Suppressor macrophage treated with lipopolysaccharide for 1 hour (primary cell): ENCODE measurements at regions not wholly inside any gene's neighbourhood (a gene's known extent, or its start where the extent isn't known, plus 50 kb on each side); places are given as distances from the start of the nearest gene placed in this dataset.

Experiments used
- DNase-seq, 3 donors: peaks; one replicate each; pipeline ENCODE4 v3.0.0-alpha.2; 2020 to 2022

DNA sequence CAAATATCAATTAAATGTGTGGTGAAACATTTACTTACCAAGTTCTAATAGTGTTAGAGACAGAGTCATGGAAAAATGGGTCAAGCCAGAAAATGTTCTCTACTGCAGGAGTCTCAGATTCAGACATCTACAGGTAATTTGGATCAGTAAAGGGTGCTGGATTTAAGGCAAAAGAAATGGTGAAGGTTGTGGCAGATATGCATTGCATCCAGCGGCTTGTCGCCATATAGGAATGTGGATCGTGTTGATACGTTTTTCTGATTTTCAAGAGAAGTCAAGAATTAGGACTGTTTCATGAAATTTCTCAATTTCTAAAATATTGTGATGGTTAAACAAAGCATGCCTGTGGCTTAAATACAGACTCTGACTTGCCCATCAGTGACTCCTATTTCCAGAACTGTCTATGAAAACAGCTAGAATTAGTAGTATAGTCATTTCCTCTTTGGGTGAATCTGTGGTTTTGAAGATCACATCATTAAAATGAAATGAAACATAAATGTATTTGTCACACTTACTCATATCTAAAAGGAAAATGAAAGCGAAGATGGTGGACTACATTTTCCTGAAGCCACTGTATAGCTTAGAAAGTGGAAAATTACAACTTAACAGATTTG, 110.1 kb upstream of the VEGFC start:
- DNase-seq, result peak; percentile 51 to 89 (median 75)

DNA sequence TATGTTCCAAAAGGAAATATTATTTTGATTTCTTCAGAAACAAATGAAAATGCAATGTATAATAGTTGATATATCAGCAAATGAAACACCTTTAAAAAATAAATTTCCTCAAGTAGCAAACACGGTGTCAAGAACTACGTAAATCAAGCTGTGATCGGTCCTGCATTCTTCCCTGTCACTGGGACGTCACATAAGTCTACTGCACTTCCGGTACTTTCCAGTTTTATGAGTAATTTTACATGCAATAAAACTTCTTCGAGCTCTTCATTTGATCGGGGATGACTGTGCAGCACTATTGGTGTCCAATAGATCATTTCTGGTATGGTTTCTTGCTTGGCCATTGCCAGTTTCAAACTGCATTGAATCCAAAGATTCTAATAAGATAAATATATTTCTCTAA, 114.0 kb upstream of the VEGFC start:
- peak in 1 of 3 donors; percentile 6 for DNase-seq

DNA sequence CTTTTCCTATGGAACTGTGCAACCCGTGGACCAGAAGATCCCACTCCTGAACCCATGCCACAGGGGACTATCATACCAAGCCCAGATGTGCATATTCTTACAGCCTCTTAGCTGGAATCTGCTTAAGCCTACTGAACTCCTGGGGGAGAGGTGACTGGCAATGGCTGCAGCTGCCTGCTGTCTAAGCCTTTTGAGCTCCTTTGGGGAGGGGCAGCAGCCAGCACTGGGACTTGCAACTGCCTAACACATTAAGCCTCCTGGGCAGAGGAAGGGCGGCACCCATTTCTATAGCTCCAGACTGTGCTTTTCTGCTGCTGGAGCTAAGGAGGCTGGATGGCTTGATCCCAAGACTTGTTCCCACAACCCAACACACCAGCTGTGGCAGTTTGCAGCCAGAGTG, 117.9 kb upstream of the VEGFC start:
- no peak for DNase-seq

DNA sequence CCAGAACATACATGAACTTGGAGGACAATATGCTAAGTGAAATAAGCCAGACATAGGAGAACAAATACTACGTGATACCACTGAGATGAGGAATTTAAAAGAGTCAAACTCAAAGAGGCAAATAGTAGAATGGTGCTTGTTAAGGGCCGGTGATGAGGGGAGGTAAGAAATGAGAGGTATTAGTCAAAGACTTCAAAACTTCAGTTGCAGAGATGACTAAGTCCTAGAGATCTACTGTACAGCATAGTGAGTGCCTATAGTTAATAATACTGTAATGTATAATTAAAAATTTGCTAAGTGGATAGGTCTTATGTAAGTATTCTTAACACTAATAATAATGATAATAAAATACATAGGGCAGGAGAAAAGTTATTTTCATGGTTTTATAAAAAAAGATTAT, 126.9 kb upstream of the VEGFC start:
- DNase-seq, result no peak

DNA sequence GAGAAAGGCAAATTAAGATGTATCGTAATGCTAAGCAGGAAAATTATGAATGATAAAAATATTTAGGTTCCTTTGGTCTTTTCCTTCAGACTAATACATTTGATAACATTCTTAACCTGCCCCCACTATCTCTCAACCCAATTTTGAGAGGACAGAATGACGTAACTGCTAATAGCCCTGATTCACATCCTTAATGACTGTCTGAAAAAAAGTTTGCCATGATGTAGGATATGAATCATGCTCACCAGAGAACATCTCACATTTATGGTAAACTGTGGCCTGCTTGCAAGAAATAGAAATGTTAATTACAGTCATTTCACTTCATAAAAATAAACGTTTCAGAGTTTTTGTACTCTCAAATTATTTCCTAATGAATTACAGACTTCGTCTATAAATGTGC, 128.0 kb upstream of the VEGFC start:
- DNase-seq, result peak in 2 of 3 donors; percentile 13 to 40

DNA sequence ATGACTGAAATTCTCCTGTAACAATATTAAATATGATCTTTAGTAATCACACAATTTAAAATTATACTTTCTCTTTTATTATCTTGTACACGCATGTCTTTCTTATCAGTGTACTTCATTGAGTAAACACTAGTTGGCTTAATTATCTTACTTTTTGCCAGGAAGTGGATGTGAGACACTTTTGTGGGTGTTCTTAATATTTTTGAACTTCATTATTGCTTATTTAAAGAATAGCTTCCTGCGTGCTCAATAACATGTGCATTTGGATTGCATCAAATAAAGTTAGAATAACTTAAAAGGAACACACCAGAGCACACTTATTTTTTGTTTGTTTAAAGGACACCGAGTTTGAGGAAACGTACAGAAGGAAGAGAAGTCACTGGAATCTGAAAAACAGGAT, 128.5 kb upstream of the VEGFC start:
- no peak for DNase-seq

DNA sequence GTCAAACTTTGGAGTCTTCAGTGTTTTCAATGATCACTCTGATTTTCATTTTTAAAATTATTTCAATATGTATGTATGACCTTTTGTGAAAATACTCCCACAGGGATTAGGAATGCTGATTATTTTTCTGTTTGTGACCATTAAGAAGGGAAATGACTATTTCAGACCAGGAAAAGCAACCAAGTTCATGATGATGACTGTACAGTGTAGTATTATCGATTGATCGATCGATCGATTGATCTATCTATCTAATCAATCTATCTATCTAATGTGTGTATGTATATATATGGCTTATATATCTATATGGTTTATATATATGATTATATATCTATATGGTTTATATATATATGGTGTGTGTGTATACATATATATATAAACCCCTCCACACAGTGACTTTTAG, 131.5 kb upstream of the VEGFC start:
- DNase-seq, result no peak

DNA sequence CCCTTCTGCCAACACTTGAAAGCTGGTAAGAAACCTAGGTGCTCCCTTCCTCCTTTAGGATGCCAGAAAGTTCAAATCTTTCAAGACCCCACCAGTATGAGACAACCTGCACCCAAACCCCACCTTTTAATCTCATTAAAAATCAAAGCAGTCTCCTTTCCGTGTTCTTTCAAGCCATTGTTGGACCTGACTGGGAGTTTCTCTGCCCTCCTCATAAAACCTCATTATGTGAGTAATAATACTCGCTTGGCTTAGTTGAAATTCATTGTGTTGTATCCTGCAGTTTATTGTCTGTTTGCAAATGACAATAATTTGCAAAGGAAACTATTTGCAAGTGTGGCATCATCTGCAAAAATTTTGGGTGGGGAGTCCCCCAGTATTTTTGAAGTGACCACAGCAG, 133.2 kb upstream of the VEGFC start:
- DNase-seq, result no peak

DNA sequence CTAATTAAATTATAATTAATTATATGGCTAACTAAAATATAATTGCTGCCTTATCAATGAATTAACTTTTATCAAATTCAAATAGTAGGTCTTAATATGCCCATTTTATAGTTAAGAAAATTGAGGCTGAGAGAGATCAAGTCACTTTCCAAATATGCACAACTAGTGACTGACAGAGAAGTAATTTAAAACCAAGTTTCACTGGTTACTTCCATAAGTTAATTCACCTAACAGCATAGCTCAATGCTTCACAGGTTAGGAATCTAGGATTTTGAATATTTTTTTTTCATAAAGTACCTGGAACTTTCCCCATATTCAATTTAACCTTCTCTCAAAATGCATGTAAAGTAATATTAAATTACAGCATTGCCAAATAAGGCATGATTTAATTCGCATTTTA, 134.4 kb upstream of the VEGFC start:
- DNase-seq, result no peak

DNA sequence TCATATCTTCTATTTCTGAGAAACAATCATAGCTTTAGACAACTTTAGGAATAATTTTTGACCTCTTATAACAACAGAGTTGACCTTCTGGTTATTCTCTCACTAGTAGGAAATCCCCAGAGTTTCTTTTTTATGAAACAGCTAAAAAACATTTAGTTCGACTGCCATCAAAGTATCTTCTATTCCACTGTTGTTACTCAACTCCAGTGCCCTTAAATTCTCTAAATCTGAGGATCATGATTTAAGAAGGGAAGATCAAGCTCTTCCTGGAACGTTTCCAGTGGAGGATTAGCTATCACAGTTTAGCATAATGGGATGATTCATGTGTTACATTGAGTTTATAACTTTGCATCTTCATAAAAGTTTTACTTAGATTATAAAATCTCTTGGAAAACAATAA, 134.9 kb upstream of the VEGFC start:
- DNase-seq, result no peak

DNA sequence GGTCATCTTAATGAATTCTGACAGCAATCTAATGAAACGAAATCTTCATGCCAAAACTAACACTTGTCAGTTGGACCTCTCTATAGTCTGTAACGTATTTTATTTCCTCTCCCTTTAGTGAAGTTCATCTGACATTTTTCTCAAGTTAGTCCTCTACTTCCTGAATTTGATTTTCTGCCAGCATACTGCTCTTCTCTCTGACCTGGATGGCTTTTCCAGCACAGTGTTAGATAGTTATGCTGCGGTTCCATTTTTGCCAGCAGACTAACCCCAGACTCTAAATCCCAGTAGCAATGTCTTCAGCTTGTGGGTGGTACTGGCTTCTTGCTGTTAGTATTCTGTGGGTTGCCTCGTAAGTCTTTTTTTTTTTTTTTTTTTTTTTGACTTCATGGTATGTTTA, 146.7 kb upstream of the VEGFC start:
- no peak for DNase-seq

DNA sequence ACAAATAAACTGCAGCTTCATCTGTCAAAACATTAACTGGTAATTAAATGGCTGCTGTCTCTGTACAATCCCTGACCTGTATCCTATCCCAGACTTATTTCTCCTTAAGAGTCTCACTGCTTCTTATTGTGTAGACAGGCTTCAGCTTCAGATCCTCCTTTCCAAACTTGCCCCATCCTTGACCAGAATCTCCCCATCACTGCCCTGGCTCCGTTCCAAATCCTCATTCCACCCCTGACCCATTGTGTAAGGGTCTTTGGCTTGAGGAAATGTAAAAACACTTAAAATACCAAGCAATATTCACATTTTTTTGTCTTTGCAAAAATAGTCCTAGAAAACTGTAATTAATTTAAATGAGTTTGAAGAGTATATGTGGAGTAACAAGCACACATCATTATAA, 152.6 kb upstream of the VEGFC start:
- no peak for DNase-seq

DNA sequence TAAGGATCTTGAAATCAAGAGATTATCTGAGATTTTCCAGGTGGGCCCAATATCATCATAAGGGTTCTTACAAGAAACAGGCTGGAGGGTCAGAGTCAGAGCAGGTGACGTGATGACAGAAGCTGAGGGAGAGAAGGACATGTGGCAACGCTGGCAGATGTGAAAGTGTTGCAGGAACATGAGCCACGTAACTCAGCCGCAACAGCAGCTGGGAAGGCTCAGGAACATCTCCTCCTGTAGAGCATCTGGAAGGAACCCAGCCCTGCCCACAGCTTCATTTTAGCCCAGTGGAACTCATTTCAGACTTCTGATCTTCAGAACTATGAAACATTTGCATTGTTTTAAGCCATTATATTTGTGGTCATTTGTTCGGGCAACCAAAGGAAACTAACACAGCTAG, 156.3 kb upstream of the VEGFC start:
- DNase-seq, result no peak

DNA sequence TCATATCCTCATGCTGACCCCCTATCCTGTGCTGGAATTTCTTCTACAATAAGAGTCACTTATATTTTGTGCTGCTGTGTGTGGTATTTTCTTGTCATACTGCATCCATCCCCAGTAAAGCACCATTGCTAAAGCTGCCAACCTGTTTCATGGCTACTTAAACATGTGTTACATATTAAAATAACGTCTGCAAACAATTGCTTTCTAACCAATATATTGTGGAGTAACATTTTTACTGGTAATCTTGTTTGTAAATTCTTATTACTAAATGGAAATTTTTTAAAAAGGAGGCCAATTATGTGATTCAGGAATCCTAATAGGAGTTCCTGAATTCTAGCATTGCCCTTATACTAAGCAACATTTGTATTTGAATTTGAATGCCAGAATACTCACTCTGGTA, 160.3 kb upstream of the VEGFC start:
- no peak for DNase-seq

DNA sequence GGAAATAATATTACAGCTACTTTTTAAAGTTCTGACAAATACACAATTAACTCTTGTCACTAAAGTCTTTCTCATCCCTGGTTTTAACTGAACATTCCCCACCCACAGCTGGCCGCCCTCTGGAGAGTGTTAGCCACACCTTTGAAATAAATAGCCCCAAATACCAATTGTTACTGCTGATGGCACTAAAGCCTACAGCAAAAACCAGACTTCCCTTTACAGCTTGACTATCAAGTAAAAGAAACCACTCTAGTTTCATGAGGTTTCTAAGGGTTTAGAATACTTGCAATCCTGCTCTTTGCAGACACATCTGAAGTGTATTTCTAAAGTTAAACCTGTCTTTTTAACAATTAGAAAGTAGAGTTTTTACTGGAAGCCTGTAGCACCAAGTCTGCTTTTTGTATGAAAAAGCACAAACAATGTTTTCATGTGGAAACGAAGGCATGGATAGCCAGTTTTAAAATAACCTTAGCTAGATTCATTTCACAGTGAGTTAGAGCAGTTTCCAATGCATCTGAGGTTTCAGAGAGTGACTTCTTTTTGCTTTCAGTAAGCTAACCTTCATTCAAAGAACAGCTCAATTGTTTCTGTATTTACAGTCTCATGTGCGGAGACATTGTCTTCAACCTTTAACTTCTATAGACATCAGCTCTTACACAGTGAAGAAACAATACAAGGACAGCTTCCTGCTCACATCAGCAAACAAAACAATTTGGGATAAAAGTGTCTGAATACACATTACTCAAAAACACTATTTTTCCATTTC, 164.8 kb upstream of the VEGFC start:
- DNase-seq, result no peak

DNA sequence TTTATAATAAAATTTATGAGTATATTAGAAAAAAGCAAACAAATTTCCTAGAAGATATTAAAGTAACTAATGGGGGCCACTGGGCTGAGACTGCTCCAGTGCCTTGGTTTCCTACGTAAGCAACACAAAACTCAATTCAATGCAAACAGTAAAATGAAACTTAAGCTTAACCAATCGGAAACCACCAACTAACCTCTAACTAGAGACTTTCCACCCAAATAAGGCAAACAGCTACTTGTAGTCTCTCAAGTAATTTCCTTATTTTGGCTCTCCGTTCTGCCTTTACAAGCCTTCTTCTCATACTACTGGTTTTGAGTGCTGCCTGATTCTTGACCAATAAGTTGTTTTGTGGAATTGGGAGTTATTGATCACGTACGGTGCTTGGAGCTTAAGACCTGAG, 167.3 kb upstream of the VEGFC start:
- DNase-seq, result no peak

DNA sequence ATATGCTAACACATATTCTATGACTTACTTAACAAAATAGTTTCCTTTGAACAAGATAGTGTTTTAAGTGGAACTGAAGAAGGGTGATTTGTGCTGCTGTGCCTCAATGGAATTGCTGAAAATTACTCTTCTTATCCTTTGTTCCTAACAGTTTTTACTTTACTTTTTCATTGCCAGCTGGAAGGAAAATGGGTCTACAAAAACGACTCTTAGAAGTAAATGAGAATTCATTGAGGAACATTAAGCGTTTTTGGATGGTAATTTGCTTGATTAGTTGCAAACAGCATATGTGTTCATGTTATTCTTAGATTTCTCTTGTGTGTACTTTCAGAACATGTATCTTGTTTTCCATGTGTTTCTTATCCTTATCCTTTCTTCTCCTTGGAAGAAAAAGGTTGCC, 170.4 kb upstream of the VEGFC start:
- DNase-seq, result no peak

DNA sequence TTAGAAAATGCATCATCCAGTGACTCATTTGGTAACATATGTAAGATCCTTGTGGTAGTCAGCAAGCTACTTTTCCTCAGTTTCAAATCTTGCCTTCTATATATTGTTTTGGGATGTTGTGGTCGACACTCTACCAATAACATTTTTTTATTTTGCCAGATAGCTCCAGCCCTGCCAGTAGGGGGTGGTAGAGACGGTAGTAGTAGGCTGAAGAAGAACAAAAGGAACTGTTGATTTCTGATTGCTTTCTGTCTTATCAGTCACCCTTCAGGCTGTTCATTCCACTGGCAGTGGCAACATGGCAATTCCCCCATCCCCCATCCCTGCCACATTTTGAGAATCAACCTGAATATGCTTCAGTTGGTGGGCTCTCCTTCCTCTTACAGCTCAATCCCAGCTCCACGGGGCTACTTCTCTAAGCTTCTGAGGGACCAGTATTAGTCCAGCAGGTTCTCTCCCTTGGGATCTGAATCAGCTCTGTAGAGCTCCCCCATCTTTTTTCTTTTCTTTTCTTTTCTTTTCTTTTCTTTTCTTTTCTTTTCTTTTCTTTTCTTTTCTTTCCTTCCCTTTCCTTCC, 171.5 kb upstream of the VEGFC start:
- peak; percentile 54 to 72 (median 69) for DNase-seq

DNA sequence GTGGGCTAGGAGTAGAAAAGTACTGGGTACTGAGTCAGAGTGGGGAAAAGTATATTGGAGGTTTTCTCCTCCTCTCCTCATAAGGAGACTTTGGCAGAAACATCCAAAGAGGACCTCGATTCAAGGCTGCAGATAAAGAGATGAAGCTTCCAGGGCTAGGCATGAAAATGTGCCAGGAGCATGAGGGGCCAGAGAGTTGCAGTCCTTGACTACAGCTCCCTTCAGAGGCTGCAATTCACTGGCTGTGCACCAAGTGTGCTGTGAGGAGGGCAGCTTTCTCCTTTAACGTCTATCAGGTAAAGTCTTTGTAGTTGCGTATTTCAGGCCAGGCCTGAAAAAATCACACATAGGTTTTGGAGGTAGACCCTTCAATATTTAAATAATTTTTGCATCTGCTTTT, 174.9 kb upstream of the VEGFC start:
- DNase-seq, result no peak

DNA sequence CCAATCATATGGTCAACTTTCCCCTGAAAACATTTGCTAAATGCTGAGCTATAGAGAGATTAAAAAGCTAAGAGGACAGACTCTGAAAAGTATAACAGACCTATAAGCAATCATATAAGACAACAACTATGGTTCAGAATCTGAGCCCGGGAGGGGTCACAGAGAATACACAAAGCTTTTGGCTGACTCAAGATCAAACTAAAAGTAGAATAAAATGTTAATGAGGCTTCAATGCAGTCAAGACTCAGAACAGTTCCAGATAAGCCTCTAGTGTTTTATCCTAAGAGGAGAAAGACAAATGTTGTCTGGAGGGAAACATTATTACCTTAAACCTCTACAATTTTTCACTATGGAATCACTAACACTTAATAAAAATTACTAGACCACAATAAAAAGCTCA, 175.4 kb upstream of the VEGFC start:
- DNase-seq, result no peak

DNA sequence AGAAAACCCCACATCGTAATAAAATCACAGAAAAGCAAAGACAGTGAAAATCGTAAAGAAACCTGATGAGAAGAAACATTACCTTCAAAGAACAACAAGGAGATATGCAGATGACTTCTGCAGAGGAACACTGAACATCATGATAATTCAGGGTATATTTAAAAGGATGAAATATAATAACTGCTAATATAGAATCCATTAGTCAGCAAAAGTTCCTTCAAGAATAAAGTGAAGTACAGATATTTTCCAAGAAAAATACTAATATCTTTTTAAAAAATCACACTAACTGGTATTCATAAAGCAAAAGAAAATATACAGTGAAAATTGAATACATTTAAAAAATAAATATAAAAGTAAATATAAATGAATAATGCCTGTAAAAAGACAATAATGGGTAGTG, 176.3 kb upstream of the VEGFC start:
- DNase-seq, result no peak

DNA sequence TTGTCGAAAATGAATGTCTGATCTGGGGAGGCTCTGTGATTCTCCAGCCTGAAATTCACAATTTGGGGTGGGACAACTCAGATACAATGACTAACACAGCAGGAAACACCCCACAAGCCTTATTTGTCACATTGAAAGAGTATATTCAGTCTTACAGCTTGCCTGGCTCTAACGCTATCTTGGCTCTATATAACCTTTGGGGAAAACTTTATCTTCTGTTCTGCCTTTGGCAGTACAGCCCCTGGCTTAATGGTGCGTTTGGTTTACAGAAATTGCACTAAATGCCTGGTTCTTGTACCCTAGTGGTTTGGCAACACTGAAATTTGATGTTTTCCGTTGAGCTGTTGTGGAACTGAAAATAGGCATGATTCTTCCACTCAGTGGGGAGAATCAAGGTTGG, 178.1 kb upstream of the VEGFC start:
- no peak for DNase-seq

DNA sequence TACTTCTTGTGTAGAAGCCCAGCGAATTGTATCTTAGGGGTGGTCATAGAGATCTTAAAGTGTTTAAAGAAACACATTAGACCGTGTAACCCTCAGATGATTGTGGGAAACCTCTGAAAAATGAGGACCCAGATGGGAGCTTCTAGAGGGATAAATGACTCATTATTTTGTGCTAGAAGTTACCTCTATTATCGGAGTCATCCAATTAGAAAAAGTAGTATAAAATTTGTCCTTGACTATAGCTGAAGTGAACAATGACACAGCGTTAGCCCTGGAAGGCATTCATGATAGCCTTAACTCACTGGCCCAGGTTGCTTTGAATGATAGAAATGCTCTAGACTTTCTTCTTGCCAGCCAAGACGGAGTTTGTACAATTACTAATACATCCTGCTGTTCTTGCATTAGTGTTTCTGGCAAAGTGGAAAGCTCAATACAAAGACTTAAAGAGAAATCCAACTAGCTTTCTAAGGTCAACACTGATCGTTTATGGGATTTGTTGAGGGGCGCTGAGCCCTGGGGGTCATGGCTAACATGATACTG, 178.9 kb upstream of the VEGFC start:
- no peak for DNase-seq

DNA sequence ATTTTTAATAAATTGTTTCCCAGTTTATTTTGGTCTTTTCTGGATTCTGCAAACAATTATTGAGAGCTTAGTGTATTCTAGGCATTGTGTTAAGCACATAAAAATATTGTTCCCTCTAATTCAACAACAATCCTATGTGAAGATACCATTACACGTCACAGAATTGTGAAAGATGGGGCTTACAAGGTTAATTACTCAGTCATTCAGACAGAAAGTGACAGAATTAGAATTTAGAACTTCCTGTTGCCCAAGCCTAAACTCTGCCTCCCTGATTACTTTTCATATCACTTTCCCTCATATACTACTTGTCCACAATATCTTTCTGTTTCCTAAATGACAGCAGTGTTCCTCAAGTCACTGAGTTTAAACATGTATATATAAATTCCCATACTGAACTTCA, 186.7 kb upstream of the VEGFC start:
- peak; percentile 58 to 86 (median 78) for DNase-seq
